H1 (cell line): ENCODE measurements at regions not wholly inside any gene's neighbourhood (a gene's known extent, or its start where the extent isn't known, plus 50 kb on each side); places are given as distances from the start of the nearest gene placed in this dataset.

Source experiments
- TF ChIP-seq, protein P1 (sequence below): IDR thresholded peaks from 2 replicates; pipeline ENCODE4 v1.6.1; 2012; ENCODE audit warnings: low read length, inconsistent platforms

DNA sequence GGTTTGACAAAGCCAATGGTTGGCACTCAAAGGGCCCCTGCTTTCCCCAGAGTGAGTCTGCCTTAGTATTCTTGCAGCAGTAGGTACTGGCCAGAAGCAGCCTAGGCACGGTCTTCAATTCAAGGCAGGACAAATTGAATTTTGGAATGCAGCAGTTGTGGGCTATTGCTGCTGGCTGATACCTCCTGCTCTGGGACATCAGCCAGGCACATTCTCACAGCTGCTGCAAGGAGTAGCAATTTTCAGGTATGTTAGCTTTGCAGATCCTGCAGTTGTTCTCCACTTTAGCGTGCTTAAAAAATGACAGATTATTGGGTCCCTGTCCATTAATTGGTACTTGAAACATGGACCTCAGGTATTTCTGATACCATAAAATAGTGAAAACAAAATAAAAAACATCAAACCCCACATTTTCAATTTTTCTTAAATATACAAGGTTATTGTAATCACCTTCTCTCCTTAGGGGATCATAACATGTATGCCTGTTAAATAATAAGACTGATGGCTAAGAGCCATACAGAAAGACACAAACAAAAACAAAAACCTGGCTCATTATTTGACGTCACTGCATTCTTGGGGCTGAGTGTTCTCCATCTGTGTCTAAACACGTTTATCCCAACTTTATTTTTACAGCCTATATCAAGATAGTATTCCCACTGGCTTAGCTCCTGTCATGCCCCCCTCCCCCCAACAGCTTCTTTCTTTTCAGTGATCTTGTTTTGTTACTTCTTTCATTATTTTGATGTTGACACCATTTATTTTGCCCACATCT lies 85.1 kb upstream of the CARD18 start (continued):
- TF ChIP-seq, protein P1, sequence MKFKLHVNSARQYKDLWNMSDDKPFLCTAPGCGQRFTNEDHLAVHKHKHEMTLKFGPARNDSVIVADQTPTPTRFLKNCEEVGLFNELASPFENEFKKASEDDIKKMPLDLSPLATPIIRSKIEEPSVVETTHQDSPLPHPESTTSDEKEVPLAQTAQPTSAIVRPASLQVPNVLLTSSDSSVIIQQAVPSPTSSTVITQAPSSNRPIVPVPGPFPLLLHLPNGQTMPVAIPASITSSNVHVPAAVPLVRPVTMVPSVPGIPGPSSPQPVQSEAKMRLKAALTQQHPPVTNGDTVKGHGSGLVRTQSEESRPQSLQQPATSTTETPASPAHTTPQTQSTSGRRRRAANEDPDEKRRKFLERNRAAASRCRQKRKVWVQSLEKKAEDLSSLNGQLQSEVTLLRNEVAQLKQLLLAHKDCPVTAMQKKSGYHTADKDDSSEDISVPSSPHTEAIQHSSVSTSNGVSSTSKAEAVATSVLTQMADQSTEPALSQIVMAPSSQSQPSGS: no peak
- TF ChIP-seq, all 59 proteins: peak for 0
